HEK293T (cell line): ENCODE measurements at regions not wholly inside any gene's neighbourhood (a gene's known extent, or its start where the extent isn't known, plus 50 kb on each side); places are given as distances from the start of the nearest gene placed in this dataset.

Source experiments
- CTCF ChIA-PET: fragments of 350-600 bp; formaldehyde crosslinking; extraction: SDS; loops from one replicate; lab custom pipeline; 2021; ENCODE audit warnings: antibody characterized with exemption, inconsistent platforms; lab: Yijun Ruan, JAX
- POLR2A ChIA-PET: fragments of 350-600 bp; formaldehyde crosslinking; extraction: SDS; loops from one replicate; lab custom pipeline; 2020; ENCODE audit warnings: antibody characterized with exemption, inconsistent platforms; lab: Yijun Ruan, JAX
- DNase-seq: peaks from one replicate; pipeline ENCODE4 v3.0.0; 2012; ENCODE audit warnings: mixed read lengths; ENCODE audit errors: extremely low spot score
- ARNT ChIP-seq: fragments of 450-650 bp; IDR thresholded peaks from 2 replicates; pipeline ENCODE4 v1.6.1; 2017; ENCODE audit warnings: mild to moderate bottlenecking
- BHLHE40 ChIP-seq: fragments of 450-650 bp; IDR thresholded peaks from 2 replicates; pipeline ENCODE4 v1.6.1; 2016; ENCODE audit warnings: mild to moderate bottlenecking, moderate library complexity, borderline replicate concordance
- CTBP1 ChIP-seq: fragments of 450-650 bp; IDR thresholded peaks from 2 replicates; pipeline ENCODE4 v1.6.1; 2016; ENCODE audit warnings: borderline replicate concordance
- ELF4 ChIP-seq: fragments of 450-650 bp; IDR thresholded peaks from 2 replicates; pipeline ENCODE4 v1.6.1; 2017; ENCODE audit warnings: antibody characterized with exemption
- FOXA1 ChIP-seq: fragments of 450-650 bp; IDR thresholded peaks from 2 replicates; pipeline ENCODE4 v1.6.1; 2016; ENCODE audit warnings: mild to moderate bottlenecking
- FOXK2 ChIP-seq: fragments of 450-650 bp; IDR thresholded peaks from 2 replicates; pipeline ENCODE4 v1.6.1; 2016; ENCODE audit warnings: mild to moderate bottlenecking
- FOXM1 ChIP-seq: fragments of 450-650 bp; IDR thresholded peaks from 2 replicates; pipeline ENCODE4 v1.6.1; 2017; ENCODE audit warnings: mild to moderate bottlenecking, borderline replicate concordance
- HDGF ChIP-seq: fragments of 450-650 bp; IDR thresholded peaks from 2 replicates; pipeline ENCODE4 v1.6.1; 2017; ENCODE audit warnings: antibody characterized with exemption, borderline replicate concordance
- L3MBTL2 ChIP-seq: fragments of 450-650 bp; conservative IDR thresholded peaks from 2 replicates; pipeline ENCODE4 v1.6.1; 2016; ENCODE audit warnings: mild to moderate bottlenecking
- LEF1 ChIP-seq: fragments of 450-650 bp; IDR thresholded peaks from 2 replicates; pipeline ENCODE4 v1.6.1; 2017; ENCODE audit warnings: mild to moderate bottlenecking, borderline replicate concordance
- NFRKB ChIP-seq: fragments of 450-650 bp; IDR thresholded peaks from 2 replicates; pipeline ENCODE4 v1.6.1; 2016; ENCODE audit warnings: mild to moderate bottlenecking, moderate library complexity
- PKNOX1 ChIP-seq: fragments of 450-650 bp; IDR thresholded peaks from 2 replicates; pipeline ENCODE4 v1.6.1; 2016
- SP1 ChIP-seq: fragments of 450-650 bp; IDR thresholded peaks from 2 replicates; pipeline ENCODE4 v1.6.1; 2017
- SUZ12 ChIP-seq: fragments of 450-650 bp; IDR thresholded peaks from 2 replicates; pipeline ENCODE4 v1.6.1; 2016; ENCODE audit warnings: mild to moderate bottlenecking
- TARDBP ChIP-seq: fragments of 450-650 bp; IDR thresholded peaks from 2 replicates; pipeline ENCODE4 v1.6.1; 2016
- ZNF384 ChIP-seq: fragments of 450-650 bp; IDR thresholded peaks from 2 replicates; pipeline ENCODE4 v1.6.1; 2016

DNA sequence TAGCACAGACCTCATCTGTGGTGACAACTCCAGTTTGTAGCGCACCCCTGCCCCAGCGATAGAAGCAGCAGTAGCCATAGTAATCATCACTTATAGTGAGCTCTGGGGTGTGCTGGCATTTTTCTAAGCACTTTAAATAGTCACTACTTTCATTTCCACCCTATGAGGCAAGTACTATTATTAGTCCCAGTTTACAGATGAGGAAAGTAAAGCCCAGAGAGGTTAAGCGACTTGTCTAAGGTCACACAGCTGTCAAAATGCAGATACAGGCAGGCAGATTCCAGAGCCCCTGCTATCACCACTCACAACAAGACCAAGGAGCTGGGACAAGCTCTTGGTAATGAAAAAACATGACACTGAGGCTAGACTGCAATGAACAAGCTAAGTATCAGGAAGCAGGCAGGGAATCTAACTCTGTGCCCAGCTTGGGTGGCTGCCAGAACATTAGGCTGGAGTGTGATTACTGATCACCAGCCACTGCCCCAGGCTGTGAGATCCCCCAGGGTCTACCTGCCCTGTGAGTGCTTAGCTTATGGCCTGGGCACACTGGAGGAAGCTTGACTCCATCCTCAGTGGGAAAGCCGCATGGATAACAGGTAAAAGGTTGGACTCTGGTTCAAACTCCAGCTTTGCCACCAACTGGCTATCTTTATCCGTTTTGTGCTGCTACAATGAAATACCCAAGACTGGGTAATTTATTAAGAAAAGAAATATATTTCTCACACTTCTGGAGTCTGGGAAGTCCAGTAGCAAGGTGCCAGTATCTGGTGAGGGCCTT lies 561.1 kb downstream of the MN1 start:
- CTCF ChIA-PET, result no interaction called here
- POLR2A ChIA-PET, result no interaction called here
- TF ChIP-seq ELF4 (no peak), ARNT (no peak), CTBP1 (no peak), TARDBP (no peak), ZNF384 (no peak), SP1 (no peak), FOXK2 (no peak), FOXM1 (no peak)
- DNase-seq, result no peak

GRCh38 chr22:27241430-27242321 lies 559.9 kb downstream of the MN1 start:
- ChIA-PET CTCF (no interaction called here), POLR2A (interaction anchor here (0.6 to 1.7 kb wide), 4 partner anchors 11 to 334 kb away, joined by 3 to 6 read pairs (median 3); no protein-coding TSS in a partner anchor)
- DNase-seq, result no peak
- TF ChIP-seq ELF4, result no peak
- no peak for TF ChIP-seq FOXA1
- TF ChIP-seq LEF1, result no peak

- TF ChIP-seq TARDBP (no peak), ELF4 (no peak), SUZ12 (no peak), FOXM1 (no peak), FOXA1 (no peak), PKNOX1 (no peak)
- no peak for DNase-seq
- POLR2A ChIA-PET, result interaction anchor here (0.6 to 1.7 kb wide), 3 partner anchors 22 to 333 kb away, joined by 3 to 6 read pairs (median 3); no protein-coding TSS in a partner anchor
- CTCF ChIA-PET, result no interaction called here
Observed at GRCh38 chr22:27242474-27242873, 559.1 kb downstream of the MN1 start.

DNA sequence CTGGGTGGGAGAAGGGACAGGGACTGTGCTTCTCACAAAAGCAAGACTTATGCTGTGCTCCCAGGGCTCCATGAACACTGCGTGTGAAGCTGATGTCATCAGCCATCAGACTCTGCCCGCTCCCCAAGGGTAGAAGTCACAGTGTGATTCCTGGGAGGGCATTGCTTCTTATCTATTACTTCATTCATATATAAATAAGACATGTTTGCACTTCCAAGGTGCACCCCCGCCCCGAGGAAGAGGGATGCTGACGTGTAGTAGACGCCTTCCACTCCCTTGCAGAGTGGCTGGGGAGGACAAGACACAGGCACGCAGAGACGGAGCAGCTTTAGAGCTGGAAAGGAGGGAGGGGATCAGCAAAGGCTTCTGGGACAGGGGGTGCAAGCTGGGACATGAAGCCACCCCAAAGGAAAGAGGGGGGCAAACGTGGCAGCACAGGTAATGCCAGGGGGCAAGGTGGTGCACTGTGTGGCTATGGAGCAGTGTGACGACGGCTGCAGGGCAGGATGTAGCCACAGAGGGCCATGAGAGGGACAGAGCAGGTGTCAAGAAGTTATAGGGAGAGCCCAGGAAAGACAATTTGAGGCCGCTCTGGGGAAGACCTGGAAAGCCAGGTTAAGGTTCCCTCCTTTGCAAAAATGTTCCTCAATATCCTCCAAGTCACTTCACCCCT lies 558.5 kb downstream of the MN1 start:
- TF ChIP-seq HDGF, result no peak
- TF ChIP-seq ARNT, result no peak
- TF ChIP-seq SUZ12, result no peak
- no peak for TF ChIP-seq BHLHE40
- no peak for TF ChIP-seq ZNF384
- no peak for TF ChIP-seq LEF1
- TF ChIP-seq SP1, result no peak
- TF ChIP-seq FOXK2, result no peak
- no peak for TF ChIP-seq ELF4
- no peak for TF ChIP-seq TARDBP
- no peak for TF ChIP-seq PKNOX1
- TF ChIP-seq NFRKB, result no peak
- no peak for TF ChIP-seq CTBP1
- ChIA-PET CTCF (no interaction called here), POLR2A (interaction anchor here (1.7 kb wide), 1 partner anchor 26 kb away, joined by 6 read pairs; no protein-coding TSS in a partner anchor)
- no peak for DNase-seq

- no peak for DNase-seq
- no peak for TF ChIP-seq SUZ12
- no peak for TF ChIP-seq LEF1
- TF ChIP-seq SP1, result no peak
- TF ChIP-seq ARNT, result no peak
- no peak for TF ChIP-seq FOXM1
- no peak for TF ChIP-seq PKNOX1
- no peak for TF ChIP-seq L3MBTL2
- no peak for TF ChIP-seq FOXK2
- TF ChIP-seq CTBP1, result no peak
- TF ChIP-seq TARDBP, result no peak
- no peak for TF ChIP-seq ZNF384
- no peak for TF ChIP-seq BHLHE40
- TF ChIP-seq NFRKB, result no peak
- no peak for TF ChIP-seq ELF4
- no peak for TF ChIP-seq FOXA1
- POLR2A ChIA-PET, result no interaction called here
- CTCF ChIA-PET, result no interaction called here
Observed at GRCh38 chr22:27244328-27244727, 557.2 kb downstream of the MN1 start.

GRCh38 chr22:27245056-27245455 lies 556.5 kb downstream of the MN1 start:
- TF ChIP-seq FOXM1 (no peak), TARDBP (no peak), CTBP1 (no peak), FOXK2 (no peak), ARNT (no peak), ELF4 (no peak), L3MBTL2 (no peak), FOXA1 (no peak), BHLHE40 (no peak)
- CTCF ChIA-PET, result no interaction called here
- POLR2A ChIA-PET, result no interaction called here
- DNase-seq, result no peak
